ENCODE measurements at regions not wholly inside any gene's neighbourhood (a gene's known extent, or its start where the extent isn't known, plus 50 kb on each side); places are given as distances from the start of the nearest gene placed in this dataset.

DNA sequence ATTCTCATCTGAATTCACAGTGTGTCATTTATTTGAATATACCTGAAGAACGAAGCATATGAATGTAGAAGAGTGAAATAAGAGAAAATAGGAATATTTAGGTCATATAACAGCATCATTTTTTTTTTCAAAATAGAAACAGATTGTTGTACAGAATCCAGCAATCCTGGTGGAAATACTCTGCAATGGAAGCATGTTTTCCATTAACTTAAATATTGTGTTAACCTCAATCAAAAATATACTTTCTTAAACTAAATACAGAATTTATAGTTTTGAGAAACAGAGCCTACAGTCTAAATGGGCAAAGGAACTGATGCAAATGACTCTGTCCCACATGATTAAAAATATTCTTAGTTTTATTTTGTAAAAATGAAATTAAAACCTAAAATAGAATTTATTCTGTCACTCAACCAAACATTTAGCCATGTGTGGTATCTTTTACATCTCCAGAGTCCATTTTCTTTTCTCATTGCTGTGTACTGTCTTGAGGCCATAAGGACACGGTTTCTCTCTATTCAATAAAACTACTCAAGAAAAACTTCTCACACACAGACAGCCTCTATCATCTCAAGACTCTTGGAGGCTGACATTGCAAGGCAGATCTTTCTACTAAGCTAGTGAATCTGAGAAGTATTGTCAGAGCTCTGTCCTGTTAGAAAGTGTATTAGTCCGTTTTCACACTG lies 322.6 kb downstream of the LTN1 start:
- no peak overlapping the region for H3K4me3 ChIP-seq (replicated peaks; ENCODE audit: low read depth, low read length)
- DNase-seq (ENCODE audit: low read depth) = no peak
- TF ChIP-seq, protein P1, sequence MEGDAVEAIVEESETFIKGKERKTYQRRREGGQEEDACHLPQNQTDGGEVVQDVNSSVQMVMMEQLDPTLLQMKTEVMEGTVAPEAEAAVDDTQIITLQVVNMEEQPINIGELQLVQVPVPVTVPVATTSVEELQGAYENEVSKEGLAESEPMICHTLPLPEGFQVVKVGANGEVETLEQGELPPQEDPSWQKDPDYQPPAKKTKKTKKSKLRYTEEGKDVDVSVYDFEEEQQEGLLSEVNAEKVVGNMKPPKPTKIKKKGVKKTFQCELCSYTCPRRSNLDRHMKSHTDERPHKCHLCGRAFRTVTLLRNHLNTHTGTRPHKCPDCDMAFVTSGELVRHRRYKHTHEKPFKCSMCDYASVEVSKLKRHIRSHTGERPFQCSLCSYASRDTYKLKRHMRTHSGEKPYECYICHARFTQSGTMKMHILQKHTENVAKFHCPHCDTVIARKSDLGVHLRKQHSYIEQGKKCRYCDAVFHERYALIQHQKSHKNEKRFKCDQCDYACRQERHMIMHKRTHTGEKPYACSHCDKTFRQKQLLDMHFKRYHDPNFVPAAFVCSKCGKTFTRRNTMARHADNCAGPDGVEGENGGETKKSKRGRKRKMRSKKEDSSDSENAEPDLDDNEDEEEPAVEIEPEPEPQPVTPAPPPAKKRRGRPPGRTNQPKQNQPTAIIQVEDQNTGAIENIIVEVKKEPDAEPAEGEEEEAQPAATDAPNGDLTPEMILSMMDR (IDR thresholded peaks at IDR 0.05; ENCODE audit: low read length, missing control alignments) = no peak

GRCh38 chr21:28669321-28669720 lies 323.4 kb downstream of the LTN1 start:
- no peak overlapping the region for H3K4me3 ChIP-seq (replicated peaks; ENCODE audit: low read depth, low read length)
- TF ChIP-seq, protein P1 (IDR thresholded peaks at IDR 0.05; ENCODE audit: low read length, missing control alignments) = no peak
- no peak for DNase-seq (ENCODE audit: low read depth)

GRCh38 chr21:28663754-28664153 lies 328.9 kb downstream of the LTN1 start:
- TF ChIP-seq, protein P1 (IDR thresholded peaks at IDR 0.05; ENCODE audit: low read length, missing control alignments) = no peak
- no peak for DNase-seq (ENCODE audit: low read depth)
- H3K4me3 ChIP-seq (replicated peaks; ENCODE audit: low read depth, low read length) = no peak overlapping the region

GRCh38 chr21:28663111-28663693 lies 329.5 kb downstream of the LTN1 start:
- TF ChIP-seq, protein P1 (IDR thresholded peaks at IDR 0.05; ENCODE audit: low read length, missing control alignments) = no peak
- no peak overlapping the region for H3K4me3 ChIP-seq (replicated peaks; ENCODE audit: low read depth, low read length)
- no peak for DNase-seq (ENCODE audit: low read depth)

DNA sequence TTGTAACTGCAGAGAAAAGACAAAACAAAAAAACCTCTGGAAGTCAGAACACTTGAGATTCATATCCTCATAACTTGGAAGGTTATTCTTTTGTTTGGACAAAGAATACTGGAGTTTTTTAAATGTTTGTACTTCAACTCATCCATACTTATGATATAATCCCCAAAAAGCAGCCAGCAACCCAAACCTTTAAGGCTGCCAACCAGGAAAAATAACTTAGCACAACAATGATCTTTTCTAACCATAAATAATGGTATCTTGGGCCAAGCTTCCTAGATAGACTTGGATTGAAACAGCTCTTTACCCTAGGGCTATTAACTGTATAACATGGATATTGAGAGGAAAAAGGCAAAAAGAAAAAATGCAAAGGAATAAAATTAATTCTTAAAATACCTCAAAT lies 335.1 kb downstream of the LTN1 start:
- DNase-seq (ENCODE audit: low read depth) = no peak
- TF ChIP-seq, protein P1 (IDR thresholded peaks at IDR 0.05; ENCODE audit: low read length, missing control alignments) = no peak
- H3K4me3 ChIP-seq (replicated peaks; ENCODE audit: low read depth, low read length) = no peak overlapping the region

- DNase-seq (ENCODE audit: low read depth) = no peak
- TF ChIP-seq, protein P1 (IDR thresholded peaks at IDR 0.05; ENCODE audit: low read length, missing control alignments) = no peak
- no peak overlapping the region for H3K4me3 ChIP-seq (replicated peaks; ENCODE audit: low read depth, low read length)
Observed at GRCh38 chr21:28655471-28655870, 337.2 kb downstream of the LTN1 start.

DNA sequence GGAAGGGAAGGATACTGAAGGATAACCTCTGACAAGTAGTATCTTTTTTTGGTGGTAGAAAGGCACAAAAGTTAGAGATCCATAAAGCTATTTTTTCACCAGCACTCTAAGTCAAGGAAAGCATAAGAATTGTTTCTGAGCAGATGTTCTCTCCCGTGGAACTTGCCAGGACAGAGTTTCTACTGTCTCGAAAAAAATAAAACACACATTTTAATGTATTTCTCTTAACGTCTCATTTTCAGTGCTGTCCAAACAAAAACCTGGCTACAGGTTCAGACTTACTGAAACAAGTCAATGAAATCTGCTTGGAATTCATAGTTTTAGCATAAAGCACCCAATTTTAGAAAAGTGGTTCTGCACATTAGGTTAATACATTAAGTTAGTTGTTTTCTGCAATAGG lies 338.3 kb downstream of the LTN1 start:
- TF ChIP-seq, protein P1 (IDR thresholded peaks at IDR 0.05; ENCODE audit: low read length, missing control alignments) = no peak
- no peak overlapping the region for H3K4me3 ChIP-seq (replicated peaks; ENCODE audit: low read depth, low read length)

More for the DNA sequence above, 338.3 kb downstream of the LTN1 start:
- DNase-seq (ENCODE audit: low read depth) = no peak
